ENCODE measurements at regions not wholly inside any gene's neighbourhood (a gene's known extent, or its start where the extent isn't known, plus 50 kb on each side); places are given as distances from the start of the nearest gene placed in this dataset.

- TF ChIP-seq CTCF (IDR thresholded peaks at IDR 0.05) (no peak), POLR2A (IDR thresholded peaks at IDR 0.05) (no peak), EP300 (IDR thresholded peaks at IDR 0.05) (no peak), POLR2AphosphoS5 (IDR thresholded peaks at IDR 0.05) (no peak)
These were observed 633.7 kb downstream of the USP25 start for GRCh38 chr21:16363518-16363917.

Data from suprapubic skin (tissue), 4 donors.